GM21786 (cell line): ENCODE measurements at regions not wholly inside any gene's neighbourhood (a gene's known extent, or its start where the extent isn't known, plus 50 kb on each side); places are given as distances from the start of the nearest gene placed in this dataset.
"Not testable (repeated sequence)": the region's sequence is repeated elsewhere in the genome, so short reads cannot be mapped to it uniquely, and the experiment has no call there.

Experiments
- ATAC-seq: cut with Tn5 transposase; IDR thresholded peaks from one replicate; pipeline ENCODE4 v1.9.1; 2021; ENCODE audit not compliant: unreplicated experiment

GRCh38 chr12:42926232-42926631, 336.7 kb upstream of the PRICKLE1 start:
- ATAC-seq: no peak

DNA sequence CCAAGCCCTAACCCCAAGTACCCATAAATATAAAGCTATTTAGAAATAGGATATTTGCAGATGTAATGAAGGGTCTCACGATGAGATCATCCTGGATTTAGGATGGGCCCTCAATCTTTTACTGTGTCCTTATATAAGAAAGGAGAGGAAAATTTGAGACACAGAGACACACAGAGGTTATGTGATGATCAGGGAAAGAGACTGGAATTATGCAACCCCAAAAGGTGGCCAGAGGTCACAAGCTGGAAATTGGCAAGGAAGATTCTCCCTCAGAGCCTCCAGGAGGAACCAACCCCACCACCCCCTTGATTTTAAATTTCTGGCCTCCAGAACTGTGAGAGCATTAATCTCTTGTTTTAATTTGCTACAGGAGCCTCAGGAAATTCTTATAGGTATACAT, 334.9 kb upstream of the PRICKLE1 start:
- no peak for ATAC-seq

GRCh38 chr12:42923583-42923982, 334.0 kb upstream of the PRICKLE1 start:
- ATAC-seq: no peak

GRCh38 chr12:42923156-42923555, 333.6 kb upstream of the PRICKLE1 start:
- no peak for ATAC-seq

DNA sequence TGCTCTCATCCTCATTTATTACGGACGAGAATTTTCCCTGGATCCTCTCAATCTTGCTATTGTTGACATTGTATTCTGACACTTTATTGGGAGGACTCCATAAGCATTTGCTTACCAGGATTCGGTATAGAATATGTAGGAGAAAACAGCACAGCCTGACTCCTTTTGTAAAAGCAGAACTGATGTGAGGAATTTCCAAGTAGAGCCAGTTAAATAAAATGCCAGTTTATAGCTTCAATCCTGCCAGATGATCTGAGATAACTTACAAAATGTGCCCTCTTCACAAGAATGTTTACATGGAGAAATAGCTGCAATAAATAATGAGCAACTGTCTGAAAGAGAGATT, 332.9 kb upstream of the PRICKLE1 start:
- ATAC-seq: no peak

DNA sequence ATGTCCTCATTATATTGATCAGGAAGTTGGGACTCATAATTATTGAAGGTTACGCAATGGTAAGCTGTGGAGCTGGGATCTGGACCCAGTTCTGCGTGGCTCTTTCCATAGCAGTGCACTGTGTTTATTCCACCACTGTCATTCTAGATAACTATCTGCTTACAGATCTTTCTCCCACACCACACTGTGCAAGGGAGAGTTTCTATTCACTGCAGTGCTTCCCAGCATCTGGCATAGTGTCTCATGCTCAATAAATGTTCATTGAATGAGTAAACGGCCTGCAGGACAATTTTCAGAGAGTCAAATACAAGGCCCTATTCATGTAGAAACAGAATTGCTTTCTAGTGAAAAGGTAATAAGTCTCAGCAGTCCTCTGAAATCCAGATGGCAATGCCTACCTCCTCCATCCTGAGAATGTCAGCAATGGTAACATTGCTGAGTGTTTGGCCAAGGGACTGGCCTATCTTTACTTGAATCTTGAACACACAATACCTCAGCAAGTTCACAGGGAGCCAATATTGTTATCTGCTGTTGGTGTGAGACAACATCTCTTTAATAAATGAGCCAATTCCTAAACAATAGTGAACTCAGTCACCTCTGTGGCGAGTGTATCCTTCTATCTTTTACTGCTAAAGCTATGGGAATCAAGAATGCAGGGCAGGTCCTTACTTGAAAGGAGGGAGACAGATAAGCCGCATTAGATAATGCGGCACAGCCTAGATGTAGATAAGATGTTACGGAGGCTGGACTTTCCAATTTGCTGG, 332.4 kb upstream of the PRICKLE1 start:
- no peak for ATAC-seq

- ATAC-seq: no peak
Measured at GRCh38 chr12:42919691-42920090, 330.1 kb upstream of the PRICKLE1 start.

- ATAC-seq: no peak
Measured at GRCh38 chr12:42918443-42918842, 328.9 kb upstream of the PRICKLE1 start.

GRCh38 chr12:42916143-42916542, 326.6 kb upstream of the PRICKLE1 start:
- ATAC-seq: no peak

DNA sequence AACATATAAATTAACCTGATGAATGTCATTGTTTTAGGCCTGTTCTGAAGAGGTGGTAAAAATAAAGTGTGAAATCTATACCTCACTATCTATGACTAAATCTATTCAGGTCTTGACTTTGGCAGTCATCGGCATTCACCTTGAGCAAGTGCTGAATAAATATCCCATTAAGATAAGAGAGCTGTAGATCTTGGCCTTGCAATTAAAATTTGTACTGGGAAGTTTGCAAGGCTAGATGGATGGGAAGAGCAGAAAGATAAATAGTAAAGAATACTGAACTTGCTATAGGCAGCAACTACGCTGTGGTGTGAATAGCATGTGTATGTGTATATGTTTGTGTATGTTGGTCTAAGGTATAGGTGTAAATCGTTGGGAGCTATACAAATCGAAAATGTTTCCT, 325.9 kb upstream of the PRICKLE1 start:
- no peak for ATAC-seq

DNA sequence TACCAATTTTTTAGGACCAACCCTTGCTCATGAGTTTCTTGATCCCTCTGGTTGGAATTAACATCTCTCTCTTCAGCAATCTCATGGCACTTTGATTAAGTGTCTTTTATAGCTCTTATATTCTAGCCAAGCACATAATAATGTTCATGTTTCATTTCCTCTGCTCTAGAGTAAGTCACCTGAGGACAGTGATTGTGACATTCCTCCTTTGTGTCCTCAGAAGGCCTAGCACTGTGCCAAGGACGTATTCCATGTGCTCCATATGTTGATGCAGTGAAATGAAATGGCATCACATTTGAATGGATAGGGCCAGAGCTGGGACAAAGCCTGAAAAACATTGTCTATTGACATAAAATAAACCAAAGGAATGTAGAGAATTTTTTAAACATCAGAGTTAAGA, 322.8 kb upstream of the PRICKLE1 start:
- ATAC-seq: no peak

GRCh38 chr12:42910656-42911055, 321.1 kb upstream of the PRICKLE1 start:
- no peak for ATAC-seq

DNA sequence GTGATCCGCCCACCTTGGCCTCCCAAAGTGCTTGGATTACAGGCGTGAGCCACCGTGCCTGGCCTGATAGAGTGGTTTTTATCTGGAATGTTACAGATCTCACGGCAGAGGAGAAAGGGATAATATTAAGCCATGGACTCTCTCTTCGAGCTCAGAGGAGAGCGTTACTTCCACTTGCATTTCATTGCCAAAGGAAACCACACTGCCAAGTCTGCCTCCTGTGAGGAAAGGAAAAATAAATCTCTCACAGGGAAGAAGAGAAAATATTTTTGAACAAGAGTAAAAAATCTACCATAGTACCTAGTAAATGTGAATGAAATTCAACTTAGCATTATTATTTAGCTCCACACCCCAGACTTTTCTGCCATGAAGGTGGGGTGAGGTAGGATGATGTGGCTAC, 319.2 kb upstream of the PRICKLE1 start:
- no peak for ATAC-seq

DNA sequence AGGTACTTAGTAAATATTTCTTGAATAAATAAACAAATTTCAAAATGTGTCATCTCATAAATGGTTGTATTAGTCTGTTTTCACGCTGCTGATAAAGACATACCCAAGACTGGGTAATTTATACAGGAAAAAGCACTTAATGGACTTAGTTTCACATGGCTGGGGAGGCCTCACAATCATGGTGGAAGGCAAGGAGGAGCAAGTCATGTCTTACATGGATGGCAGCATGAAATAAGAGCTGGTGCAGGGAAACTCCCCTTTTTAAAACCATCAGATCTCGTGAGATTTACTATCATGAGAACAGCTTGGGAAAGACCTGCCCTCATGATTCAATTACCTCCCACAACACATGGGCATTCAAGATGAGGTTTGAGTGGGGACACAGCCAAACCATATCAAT, 317.3 kb upstream of the PRICKLE1 start:
- not testable (repeated sequence) for ATAC-seq

DNA sequence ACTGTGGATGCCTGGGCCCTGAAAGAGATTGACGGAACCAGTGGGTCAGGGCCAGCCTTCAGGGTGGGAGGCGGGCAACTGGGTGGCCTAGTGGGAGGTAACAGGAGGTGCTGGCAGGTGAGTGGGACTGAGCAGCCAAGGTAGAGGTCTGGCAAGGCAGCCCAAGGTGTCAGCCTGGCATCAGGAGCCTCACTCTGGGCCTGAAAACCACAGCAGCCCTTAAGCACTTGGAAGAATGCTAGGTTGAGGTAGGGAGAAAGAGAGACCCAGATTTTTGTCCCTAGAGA, 315.8 kb upstream of the PRICKLE1 start:
- ATAC-seq: no peak

- ATAC-seq: no peak
Measured at GRCh38 chr12:42904683-42905418, 315.3 kb upstream of the PRICKLE1 start.

GRCh38 chr12:42903736-42904135, 314.2 kb upstream of the PRICKLE1 start:
- ATAC-seq: no peak

DNA sequence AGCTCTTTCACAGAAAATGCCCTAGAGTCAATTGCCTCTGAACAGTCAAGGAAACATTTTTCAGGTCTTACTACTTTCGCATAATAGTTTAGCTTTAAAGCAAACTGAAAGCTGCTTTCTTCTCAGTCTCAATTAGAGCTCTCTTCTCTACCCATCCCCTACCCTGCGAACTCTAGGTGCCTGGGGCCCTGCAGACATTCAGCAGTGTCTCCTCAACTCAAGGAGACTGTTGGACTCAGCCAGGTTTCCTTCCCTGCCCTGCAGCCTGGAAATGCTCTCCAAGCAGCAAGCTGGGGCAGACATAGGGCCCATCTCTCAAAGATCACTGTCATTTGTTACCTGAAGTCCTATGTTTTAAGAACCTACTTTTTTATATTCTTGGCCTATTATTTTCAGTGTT, 312.5 kb upstream of the PRICKLE1 start:
- ATAC-seq: no peak

DNA sequence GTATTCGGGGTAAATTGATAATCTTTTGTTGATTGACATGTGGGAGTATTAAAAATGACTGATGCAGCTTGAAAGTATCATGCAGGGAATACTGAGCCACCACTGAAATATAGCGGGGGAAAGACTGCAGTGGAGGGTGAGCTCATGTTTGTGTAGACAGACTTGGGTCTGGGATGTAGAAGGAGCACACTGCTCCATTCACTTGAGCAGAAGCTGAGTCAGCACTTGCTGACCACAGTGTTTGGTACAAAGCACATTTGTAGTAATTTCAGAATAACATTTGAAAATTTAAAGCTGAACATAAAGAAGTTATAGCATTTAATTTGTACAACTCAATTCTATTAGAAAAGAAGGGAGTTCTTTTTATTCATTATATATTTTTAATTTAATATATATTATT, 304.3 kb upstream of the PRICKLE1 start:
- ATAC-seq: no peak

DNA sequence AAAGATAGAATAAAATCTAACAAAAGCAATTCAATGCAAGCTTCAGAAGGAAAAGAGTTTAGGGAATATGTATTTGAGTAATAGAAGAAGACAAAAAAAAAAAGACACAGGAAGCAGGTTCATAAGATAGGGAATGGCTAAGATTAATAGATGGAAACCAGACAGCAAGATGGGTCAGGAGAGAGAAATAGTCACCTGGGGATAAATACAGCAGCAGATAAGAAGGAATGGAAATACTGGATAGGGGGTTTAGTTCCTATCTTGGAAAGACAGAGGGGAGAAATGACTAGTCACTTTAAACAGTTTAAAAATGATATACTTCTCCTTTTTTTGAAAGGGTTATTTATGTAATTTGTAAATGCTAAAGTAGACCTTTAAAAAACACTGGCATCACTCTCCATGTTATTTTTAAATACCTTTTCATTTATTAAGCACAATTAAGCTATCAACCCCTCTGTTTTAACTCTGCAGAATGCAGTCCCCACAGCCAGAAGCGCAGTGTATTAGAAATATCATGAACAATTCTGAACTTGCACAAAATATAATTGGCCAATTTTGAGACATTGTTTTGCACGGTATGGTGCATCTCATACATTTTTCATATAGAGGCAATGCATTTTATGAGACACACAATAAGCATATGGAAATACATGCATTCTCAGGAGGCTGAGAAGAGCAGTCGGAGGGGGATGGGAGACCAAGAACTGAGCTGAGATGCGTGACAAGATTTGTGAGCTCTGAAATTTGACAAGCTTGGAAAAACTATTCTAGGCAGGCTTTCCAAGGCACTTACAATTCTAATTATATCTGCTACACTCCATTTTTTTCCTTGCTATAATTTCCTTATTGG, 303.4 kb upstream of the PRICKLE1 start:
- no peak for ATAC-seq

GRCh38 chr12:42887657-42888056, 298.1 kb upstream of the PRICKLE1 start:
- ATAC-seq: no peak

- no peak for ATAC-seq
Measured at GRCh38 chr12:42886160-42886559, 296.6 kb upstream of the PRICKLE1 start.
